HCT116 (cell line): ENCODE measurements at regions not wholly inside any gene's neighbourhood (a gene's known extent, or its start where the extent isn't known, plus 50 kb on each side); places are given as distances from the start of the nearest gene placed in this dataset.

Experiments used
- CEBPB ChIP-seq: IDR thresholded peaks from 2 replicates; pipeline ENCODE4 v1.6.1; 2012; ENCODE audit warnings: low read depth
- EZH2 ChIP-seq: fragments of 200-600 bp; sonication (generic); IDR thresholded peaks from 2 replicates; pipeline ENCODE4 v1.6.1; 2017; ENCODE audit warnings: antibody characterized with exemption, mixed run types
- RAD21 ChIP-seq: IDR thresholded peaks from 2 replicates; pipeline ENCODE4 v1.6.1; 2012; ENCODE audit warnings: low read depth, mild to moderate bottlenecking
- SIN3A ChIP-seq: IDR thresholded peaks from 2 replicates; pipeline ENCODE4 v1.6.1; 2012; ENCODE audit warnings: low read depth

GRCh38 chr7:101739775-101740398, 77.5 kb upstream of the CUX1 start:
- TF ChIP-seq EZH2 (no peak), CEBPB (no peak), SIN3A (no peak), RAD21 (no peak)
